ENCODE measurements at regions not wholly inside any gene's neighbourhood (a gene's known extent, or its start where the extent isn't known, plus 50 kb on each side); places are given as distances from the start of the nearest gene placed in this dataset.
"Not testable (repeated sequence)": the region's sequence is repeated elsewhere in the genome, so short reads cannot be mapped to it uniquely, and the experiment has no call there.

- no peaks in the 10 kb centered on the region for H3K36me3 Mint-ChIP-seq
- DNase-seq (no peak), ATAC-seq (ENCODE audit: low read depth in 2 of 2) (no peak)
- Histone ChIP-seq H3K9me3 (ENCODE audit: control insufficient read depth in 2 of 2, low read length in 2 of 2) (no peaks in the 10 kb centered on the region), H3K4me3 (ENCODE audit: low read depth, low read length) (no peak overlapping the region), H3K36me3 (ENCODE audit: control insufficient read depth, insufficient read depth, low read length) (no peaks in the 10 kb centered on the region), H3K4me1 (ENCODE audit: control insufficient read depth, insufficient read depth, low read length, poor library complexity, severe bottlenecking) (no peaks in the 10 kb centered on the region), H3K27me3 (ENCODE audit: control insufficient read depth, insufficient read depth, low read length) (no peaks in the 10 kb centered on the region), H3K27ac (ENCODE audit: insufficient read depth, low read length, poor library complexity, severe bottlenecking) (no peak overlapping the region)
- no peak overlapping the region for H3K4me3 Mint-ChIP-seq
- no peaks in the 10 kb centered on the region for H3K27me3 Mint-ChIP-seq
- H3K27ac Mint-ChIP-seq, result no peak overlapping the region
- peaks cover 0 to 5% (median 3%) of the 10 kb centered on the region in 7 donors for H3K9me3 Mint-ChIP-seq
- no peaks in the 10 kb centered on the region for H3K4me1 Mint-ChIP-seq
Observed at GRCh38 chr21:38088916-38089762, 167.7 kb upstream of the KCNJ15 start.

GRCh38 chr21:38089763-38090046 lies 167.1 kb upstream of the KCNJ15 start:
- H3K4me1 Mint-ChIP-seq, result no peaks in the 10 kb centered on the region
- H3K4me3 Mint-ChIP-seq, result no peak overlapping the region
- H3K27me3 Mint-ChIP-seq, result peaks cover 4% of the 10 kb centered on the region
- Histone ChIP-seq H3K27ac (ENCODE audit: insufficient read depth, low read length, poor library complexity, severe bottlenecking) (no peak overlapping the region), H3K27me3 (ENCODE audit: control insufficient read depth, insufficient read depth, low read length) (no peaks in the 10 kb centered on the region), H3K36me3 (ENCODE audit: control insufficient read depth, insufficient read depth, low read length) (no peaks in the 10 kb centered on the region), H3K4me1 (ENCODE audit: control insufficient read depth, insufficient read depth, low read length, poor library complexity, severe bottlenecking) (no peaks in the 10 kb centered on the region), H3K4me3 (ENCODE audit: low read depth, low read length) (no peak overlapping the region), H3K9me3 (ENCODE audit: control insufficient read depth in 2 of 2, low read length in 2 of 2) (no peaks in the 10 kb centered on the region)
- peaks cover 0 to 5% (median 3%) of the 10 kb centered on the region in 7 donors for H3K9me3 Mint-ChIP-seq
- H3K27ac Mint-ChIP-seq, result no peak overlapping the region
- H3K36me3 Mint-ChIP-seq, result no peaks in the 10 kb centered on the region
- no peak for DNase-seq
- ATAC-seq (ENCODE audit: low read depth in 2 of 2), result no peak

GRCh38 chr21:38091061-38091460 lies 165.7 kb upstream of the KCNJ15 start:
- H3K36me3 Mint-ChIP-seq; H3K4me3 Mint-ChIP-seq; H3K4me1 ChIP-seq (ENCODE audit: control insufficient read depth, insufficient read depth, low read length, poor library complexity, severe bottlenecking); H3K27ac Mint-ChIP-seq; DNase-seq; ATAC-seq (ENCODE audit: low read depth in 2 of 2); H3K4me1 Mint-ChIP-seq; H3K4me3 ChIP-seq (ENCODE audit: low read depth, low read length); H3K27me3 Mint-ChIP-seq; H3K36me3 ChIP-seq (ENCODE audit: control insufficient read depth, insufficient read depth, low read length); H3K9me3 Mint-ChIP-seq; H3K27ac ChIP-seq (ENCODE audit: insufficient read depth, low read length, poor library complexity, severe bottlenecking); H3K9me3 ChIP-seq (ENCODE audit: control insufficient read depth in 2 of 2, low read length in 2 of 2); H3K27me3 ChIP-seq (ENCODE audit: control insufficient read depth, insufficient read depth, low read length): not testable (repeated sequence)

- Mint-ChIP-seq H3K27ac (no peak overlapping the region), H3K9me3 (peaks cover 0 to 7% (median 3%) of the 10 kb centered on the region in 7 donors), H3K4me3 (no peak overlapping the region), H3K36me3 (no peaks in the 10 kb centered on the region), H3K27me3 (peaks cover 7% of the 10 kb centered on the region), H3K4me1 (no peaks in the 10 kb centered on the region)
- no peak overlapping the region for H3K27ac ChIP-seq (ENCODE audit: insufficient read depth, low read length, poor library complexity, severe bottlenecking)
- ATAC-seq (ENCODE audit: low read depth in 2 of 2), result no peak
- H3K9me3 ChIP-seq (ENCODE audit: control insufficient read depth in 2 of 2, low read length in 2 of 2), result no peaks in the 10 kb centered on the region
- no peak overlapping the region for H3K4me3 ChIP-seq (ENCODE audit: low read depth, low read length)
- no peaks in the 10 kb centered on the region for H3K4me1 ChIP-seq (ENCODE audit: control insufficient read depth, insufficient read depth, low read length, poor library complexity, severe bottlenecking)
- DNase-seq, result no peak
- H3K36me3 ChIP-seq (ENCODE audit: control insufficient read depth, insufficient read depth, low read length), result no peaks in the 10 kb centered on the region
- no peaks in the 10 kb centered on the region for H3K27me3 ChIP-seq (ENCODE audit: control insufficient read depth, insufficient read depth, low read length)
Observed at GRCh38 chr21:38092051-38092450, 164.7 kb upstream of the KCNJ15 start.

- H3K27ac ChIP-seq (ENCODE audit: insufficient read depth, low read length, poor library complexity, severe bottlenecking), result no peak overlapping the region
- H3K36me3 Mint-ChIP-seq, result no peaks in the 10 kb centered on the region
Observed at GRCh38 chr21:38095220-38095619, 161.6 kb upstream of the KCNJ15 start.

GRCh38 chr21:38097789-38098188 lies 159.0 kb upstream of the KCNJ15 start:
- DNase-seq (no peak), ATAC-seq (ENCODE audit: low read depth in 2 of 2) (no peak)
- Histone ChIP-seq H3K4me1 (ENCODE audit: control insufficient read depth, insufficient read depth, low read length, poor library complexity, severe bottlenecking) (no peaks in the 10 kb centered on the region), H3K4me3 (ENCODE audit: low read depth, low read length) (no peak overlapping the region), H3K36me3 (ENCODE audit: control insufficient read depth, insufficient read depth, low read length) (no peaks in the 10 kb centered on the region), H3K9me3 (ENCODE audit: control insufficient read depth in 2 of 2, low read length in 2 of 2) (no peaks in the 10 kb centered on the region), H3K27ac (ENCODE audit: insufficient read depth, low read length, poor library complexity, severe bottlenecking) (no peak overlapping the region), H3K27me3 (ENCODE audit: control insufficient read depth, insufficient read depth, low read length) (no peaks in the 10 kb centered on the region)
- peaks cover 10% of the 10 kb centered on the region for H3K27me3 Mint-ChIP-seq
- peaks cover 0 to 12% (median 5%) of the 10 kb centered on the region in 7 donors for H3K9me3 Mint-ChIP-seq
- H3K27ac Mint-ChIP-seq, result no peak overlapping the region
- H3K36me3 Mint-ChIP-seq, result no peaks in the 10 kb centered on the region
- no peak overlapping the region for H3K4me3 Mint-ChIP-seq
- no peaks in the 10 kb centered on the region for H3K4me1 Mint-ChIP-seq

More at GRCh38 chr21:38095220-38095619, 161.6 kb upstream of the KCNJ15 start:
- no peak overlapping the region for H3K4me3 ChIP-seq (ENCODE audit: low read depth, low read length)
- H3K4me1 ChIP-seq (ENCODE audit: control insufficient read depth, insufficient read depth, low read length, poor library complexity, severe bottlenecking), result no peaks in the 10 kb centered on the region
- Mint-ChIP-seq H3K9me3 (peaks cover 0 to 12% (median 5%) of the 10 kb centered on the region in 7 donors), H3K4me3 (no peak overlapping the region), H3K27me3 (peaks cover 10% of the 10 kb centered on the region), H3K4me1 (no peaks in the 10 kb centered on the region), H3K27ac (no peak overlapping the region)
- no peaks in the 10 kb centered on the region for H3K27me3 ChIP-seq (ENCODE audit: control insufficient read depth, insufficient read depth, low read length)
- H3K9me3 ChIP-seq (ENCODE audit: control insufficient read depth in 2 of 2, low read length in 2 of 2), result no peaks in the 10 kb centered on the region
- ATAC-seq (ENCODE audit: low read depth in 2 of 2), result no peak
- DNase-seq, result no peak
- H3K36me3 ChIP-seq (ENCODE audit: control insufficient read depth, insufficient read depth, low read length), result no peaks in the 10 kb centered on the region

- no peaks in the 10 kb centered on the region for H3K36me3 Mint-ChIP-seq
- peaks cover 0 to 7% (median 0%) of the 10 kb centered on the region in 7 donors for H3K9me3 Mint-ChIP-seq
- Histone ChIP-seq H3K27me3 (ENCODE audit: control insufficient read depth, insufficient read depth, low read length) (no peaks in the 10 kb centered on the region), H3K4me1 (ENCODE audit: control insufficient read depth, insufficient read depth, low read length, poor library complexity, severe bottlenecking) (no peaks in the 10 kb centered on the region), H3K36me3 (ENCODE audit: control insufficient read depth, insufficient read depth, low read length) (no peaks in the 10 kb centered on the region), H3K9me3 (ENCODE audit: control insufficient read depth in 2 of 2, low read length in 2 of 2) (no peaks in the 10 kb centered on the region), H3K4me3 (ENCODE audit: low read depth, low read length) (no peak overlapping the region), H3K27ac (ENCODE audit: insufficient read depth, low read length, poor library complexity, severe bottlenecking) (no peak overlapping the region)
- H3K4me1 Mint-ChIP-seq, result no peaks in the 10 kb centered on the region
- DNase-seq, result no peak
- no peak overlapping the region for H3K27ac Mint-ChIP-seq
- no peak overlapping the region for H3K4me3 Mint-ChIP-seq
- ATAC-seq (ENCODE audit: low read depth in 2 of 2), result no peak
- H3K27me3 Mint-ChIP-seq, result no peaks in the 10 kb centered on the region
Observed at GRCh38 chr21:38112219-38112789, 144.5 kb upstream of the KCNJ15 start.

Measured in CD4-positive, CD25-positive, alpha-beta regulatory T cell (primary cell).